HG03378 (cell line): ENCODE measurements at regions not wholly inside any gene's neighbourhood (a gene's known extent, or its start where the extent isn't known, plus 50 kb on each side); places are given as distances from the start of the nearest gene placed in this dataset.

Experiments
- ATAC-seq: cut with Tn5 transposase; IDR thresholded peaks from one replicate; pipeline ENCODE4 v1.9.1; 2021; ENCODE audit warnings: mild to moderate bottlenecking, moderate library complexity; ENCODE audit not compliant: unreplicated experiment

- ATAC-seq: no peak
These were observed 498.0 kb upstream of the ZMIZ1 start for GRCh38 chr10:78570633-78571235.

DNA sequence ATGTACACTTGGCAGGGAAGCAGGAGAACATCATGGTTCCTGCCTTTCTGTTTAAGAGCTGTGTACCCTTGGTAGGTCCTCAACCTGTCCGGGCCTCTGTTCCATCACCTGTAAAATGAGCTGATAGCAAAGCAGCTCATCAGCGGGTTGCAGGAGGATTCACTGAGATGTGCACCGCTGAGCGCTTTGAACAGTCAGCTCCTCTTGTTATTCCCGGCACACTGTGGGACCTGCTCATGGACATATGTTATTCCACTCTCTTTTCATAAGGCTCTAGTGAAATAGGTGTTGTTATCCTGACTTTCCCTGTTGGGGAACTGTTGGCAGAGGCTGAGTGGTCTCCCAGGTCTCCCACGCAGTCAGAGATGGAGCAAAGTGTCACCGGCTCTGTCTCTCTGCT is 497.5 kb upstream of the ZMIZ1 start:
- ATAC-seq: no peak

DNA sequence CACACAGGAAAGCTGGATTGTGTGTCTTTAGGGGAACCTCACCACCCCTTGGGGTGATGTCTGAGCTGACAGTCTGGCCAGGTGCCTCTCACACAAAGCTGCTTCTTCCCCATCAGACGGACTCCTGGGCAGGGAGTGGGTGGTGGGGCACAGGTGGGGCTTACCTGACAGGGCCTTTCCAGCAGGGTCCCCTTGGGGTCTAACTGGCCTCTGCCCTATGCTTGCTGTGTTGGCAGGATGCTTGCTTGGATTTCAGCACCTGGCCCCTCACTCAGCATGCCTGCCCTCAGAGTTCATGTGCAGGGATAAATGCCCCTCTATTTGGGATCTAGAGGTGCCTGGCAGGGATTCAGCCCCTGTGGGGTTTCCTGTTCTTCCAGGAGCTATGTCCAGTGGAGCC is 496.9 kb upstream of the ZMIZ1 start:
- no peak for ATAC-seq

GRCh38 chr10:78572565-78572964 is 496.2 kb upstream of the ZMIZ1 start:
- no peak for ATAC-seq

GRCh38 chr10:78574547-78574946 is 494.2 kb upstream of the ZMIZ1 start:
- no peak for ATAC-seq

- ATAC-seq: no peak
These were observed 493.4 kb upstream of the ZMIZ1 start for GRCh38 chr10:78575400-78575799.

- no peak for ATAC-seq
These were observed 492.5 kb upstream of the ZMIZ1 start for GRCh38 chr10:78576276-78576675.

DNA sequence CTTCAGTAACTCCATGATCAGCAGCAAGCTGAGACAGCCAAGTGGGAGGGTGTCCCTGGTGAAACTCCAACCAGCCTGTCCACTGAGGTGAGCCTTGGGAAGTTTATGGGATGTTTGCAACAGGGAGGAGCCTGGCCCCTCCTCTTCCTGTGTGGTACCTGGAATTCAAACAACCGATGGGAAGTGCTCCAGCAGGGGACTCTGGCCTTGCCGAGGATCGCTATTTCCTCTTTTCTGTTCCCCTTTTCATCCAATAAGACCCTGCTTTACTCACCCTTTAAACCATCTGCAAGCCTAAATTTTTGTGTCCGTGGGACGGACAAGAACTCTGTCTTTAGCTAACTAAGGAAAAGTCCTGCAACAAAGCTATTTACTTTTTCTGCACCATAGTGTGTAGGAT is 491.1 kb upstream of the ZMIZ1 start:
- ATAC-seq: no peak

DNA sequence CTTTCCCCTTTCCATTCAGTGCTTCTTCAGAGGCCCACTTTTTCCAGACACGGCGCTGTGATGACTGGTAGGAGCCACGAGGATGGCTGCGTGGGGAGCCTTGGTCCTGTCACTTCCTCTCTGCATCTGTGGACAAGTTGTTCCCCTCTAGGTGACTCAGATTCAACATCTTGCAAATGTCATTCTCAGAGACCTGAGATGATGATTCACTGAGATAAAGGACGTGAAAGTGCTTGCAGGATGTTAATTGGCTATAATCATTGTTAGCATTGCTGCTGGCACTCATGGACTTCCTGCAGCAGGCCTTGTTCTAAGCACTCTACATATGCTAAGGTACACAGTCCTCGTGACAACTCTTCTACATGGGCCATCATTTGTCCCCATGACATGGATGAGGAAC is 489.8 kb upstream of the ZMIZ1 start:
- ATAC-seq: no peak

- ATAC-seq: no peak
These were observed 489.2 kb upstream of the ZMIZ1 start for GRCh38 chr10:78579576-78579975.

GRCh38 chr10:78579995-78580394 is 488.8 kb upstream of the ZMIZ1 start:
- no peak for ATAC-seq

GRCh38 chr10:78581133-78581694 is 487.6 kb upstream of the ZMIZ1 start:
- ATAC-seq: no peak

DNA sequence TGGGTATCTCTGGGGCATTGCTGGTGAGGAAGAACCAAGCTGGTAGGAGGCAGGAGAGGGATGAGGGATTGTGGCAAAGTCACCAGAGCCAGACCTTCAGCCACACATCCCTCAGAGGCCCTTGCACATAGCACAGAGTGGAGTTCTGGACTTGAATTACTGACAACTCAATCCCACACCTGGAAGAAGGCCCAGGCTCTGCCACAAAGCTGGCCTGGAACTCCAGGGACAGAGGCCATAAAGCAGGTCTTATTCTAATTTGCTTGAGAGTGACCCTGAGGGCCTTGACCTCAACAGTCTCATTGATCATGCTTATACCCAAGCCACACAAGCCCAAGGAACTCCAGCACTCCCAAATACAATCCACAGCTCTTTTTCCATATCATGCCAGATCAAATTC is 486.2 kb upstream of the ZMIZ1 start:
- ATAC-seq: no peak

DNA sequence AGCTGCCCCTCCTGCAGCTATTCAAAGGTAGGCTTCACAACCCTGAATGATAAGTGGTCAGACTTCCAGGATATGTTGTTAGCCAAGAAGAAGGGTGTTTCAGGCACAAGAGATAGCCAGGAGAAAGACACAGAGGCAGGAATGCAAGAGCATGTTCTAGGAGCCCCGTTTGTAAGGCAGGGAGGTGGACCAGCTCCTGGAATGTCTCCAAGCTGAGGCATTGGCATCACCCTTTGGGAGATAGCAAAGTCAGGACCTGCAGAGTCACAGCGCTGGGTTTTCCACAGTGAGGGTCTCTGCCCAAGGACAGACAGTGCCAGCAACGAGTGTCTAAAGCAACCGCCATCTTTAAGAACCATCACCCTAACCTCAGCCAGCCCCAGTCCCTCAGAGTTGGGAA is 484.5 kb upstream of the ZMIZ1 start:
- no peak for ATAC-seq

GRCh38 chr10:78584681-78585080 is 484.1 kb upstream of the ZMIZ1 start:
- ATAC-seq: no peak

GRCh38 chr10:78585952-78586351 is 482.8 kb upstream of the ZMIZ1 start:
- no peak for ATAC-seq

DNA sequence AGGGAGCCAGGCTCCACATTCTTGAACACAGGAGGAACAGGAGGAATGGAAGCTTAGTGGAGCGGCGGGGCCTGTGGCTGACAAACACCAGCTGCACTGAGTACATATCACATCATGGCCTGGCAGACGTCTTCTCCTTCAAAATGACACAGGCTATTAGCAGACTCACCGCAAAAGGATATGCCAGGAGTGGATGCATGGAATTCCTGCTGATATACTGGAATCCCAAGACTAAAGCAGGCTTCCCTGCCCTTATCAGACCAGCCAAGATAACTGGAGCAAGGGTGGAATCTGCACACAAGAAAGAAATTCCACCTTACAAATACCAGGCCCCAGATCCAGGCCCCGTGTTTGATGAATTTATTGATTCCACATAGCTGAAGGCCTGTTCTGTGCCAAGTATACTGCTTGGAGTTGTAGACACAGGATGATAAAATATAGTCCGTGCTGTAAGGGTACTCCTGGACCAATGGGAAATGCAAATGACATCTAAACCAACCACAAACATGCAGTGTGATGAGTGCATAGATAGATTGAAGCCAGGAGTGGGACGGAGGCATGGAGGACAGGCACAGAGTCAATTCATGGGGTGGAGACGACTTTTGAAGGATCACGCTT is 480.5 kb upstream of the ZMIZ1 start:
- no peak for ATAC-seq

DNA sequence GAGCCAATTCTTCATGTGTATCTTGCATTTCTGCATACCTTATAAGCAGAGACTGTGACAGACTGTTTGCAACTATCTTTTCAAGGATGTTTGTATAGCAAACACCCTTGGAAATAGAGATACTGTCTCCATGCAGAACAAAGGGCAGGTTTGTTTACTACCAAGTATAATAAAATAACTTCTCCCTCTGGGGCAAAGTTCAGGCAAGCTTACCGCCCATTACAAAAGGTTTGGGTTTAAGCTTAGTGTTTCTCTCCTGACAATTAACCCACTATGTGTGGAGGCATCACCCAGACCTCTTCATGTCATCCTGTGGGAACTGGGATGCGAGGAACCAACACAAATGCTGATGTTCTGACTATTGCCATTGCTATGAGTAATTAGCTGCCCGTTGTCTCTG is 479.1 kb upstream of the ZMIZ1 start:
- no peak for ATAC-seq

DNA sequence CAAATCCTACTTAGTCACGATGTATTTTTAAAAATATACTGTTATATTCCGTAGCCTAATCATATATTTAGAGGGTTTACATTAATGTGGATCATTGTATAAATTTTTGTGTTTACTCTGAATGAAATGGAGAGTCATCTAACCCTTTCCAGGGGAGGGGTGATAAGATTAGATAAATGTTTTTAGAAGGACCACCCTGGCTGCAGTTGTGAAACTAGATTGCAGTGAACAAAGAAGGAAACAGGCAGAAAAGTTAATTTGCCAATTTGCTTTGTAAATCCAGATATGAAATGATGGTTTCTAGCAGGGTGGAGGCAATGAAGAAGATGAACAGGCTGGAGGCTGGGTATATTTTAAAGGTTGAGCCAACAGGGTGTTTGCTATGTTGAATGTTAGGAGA is 477.7 kb upstream of the ZMIZ1 start:
- no peak for ATAC-seq

DNA sequence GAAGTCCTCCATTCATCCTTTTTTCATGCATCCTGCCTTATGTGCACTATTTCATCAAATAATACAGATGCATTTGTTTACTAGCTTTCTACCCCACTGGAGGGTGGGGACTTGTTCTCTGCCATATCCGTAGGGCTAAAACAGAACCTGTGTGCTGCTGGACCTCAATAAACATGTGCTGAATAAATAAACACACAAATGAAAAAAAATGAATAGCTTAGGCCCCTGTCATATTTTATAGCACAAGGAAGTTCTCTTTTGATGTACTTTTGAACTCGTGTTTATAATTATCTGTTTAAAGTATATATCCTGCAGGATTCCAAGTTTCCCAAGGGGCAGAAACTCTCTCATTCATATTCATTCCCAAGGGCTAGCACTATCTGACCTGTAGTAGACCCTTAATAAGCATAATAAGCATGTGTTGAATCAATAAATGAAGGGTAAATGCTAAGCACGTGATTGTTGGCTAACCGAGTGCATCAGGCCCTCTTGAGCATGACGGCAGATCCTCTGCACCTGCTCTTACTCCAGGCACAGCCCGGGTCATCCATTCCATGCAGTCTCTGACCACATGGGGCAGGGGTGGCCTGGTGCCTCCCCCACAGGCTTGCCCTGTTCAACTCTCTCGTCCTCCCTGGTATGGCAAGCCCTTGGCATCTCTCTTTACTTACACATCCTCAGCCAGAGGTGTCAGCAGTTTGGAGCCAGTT is 474.1 kb upstream of the ZMIZ1 start:
- ATAC-seq: no peak

DNA sequence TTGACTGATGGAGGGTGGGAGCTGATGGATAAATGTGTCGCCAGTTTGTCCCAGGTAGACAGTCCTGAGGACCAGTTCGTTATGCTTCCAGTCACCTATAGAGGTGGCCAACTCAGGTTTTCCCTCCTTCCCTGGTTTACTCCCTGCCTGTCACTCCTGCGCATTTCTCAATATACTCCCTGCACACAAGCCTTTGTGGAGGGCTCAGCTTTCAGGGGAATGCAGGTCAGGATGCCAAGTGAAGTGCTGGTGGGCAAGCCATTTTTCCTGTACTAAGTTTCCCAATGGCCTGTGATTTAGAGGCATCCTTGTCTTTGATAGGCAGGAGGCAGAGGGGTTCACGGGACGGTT is 473.5 kb upstream of the ZMIZ1 start:
- no peak for ATAC-seq

- ATAC-seq: no peak
These were observed 472.2 kb upstream of the ZMIZ1 start for GRCh38 chr10:78596556-78596955.
